T-helper 2 cell treated with Interferon-gamma antibody and Interleukin-4, amounts not matched to agents 5 μg/mL and 100 μg/mL, for 36 hours (primary cell): ENCODE measurements at regions not wholly inside any gene's neighbourhood (a gene's known extent, or its start where the extent isn't known, plus 50 kb on each side); places are given as distances from the start of the nearest gene placed in this dataset.

Experiments used
- DNase-seq: peaks from one replicate; pipeline ENCODE4 v3.0.0; 2021; ENCODE audit warnings: low spot score
- H3K27ac Mint-ChIP-seq: one replicate; pipeline ENCODE4 v1.8.0; 2021; ENCODE audit warnings: mild to moderate bottlenecking, mixed read lengths
- H3K27me3 Mint-ChIP-seq: one replicate; pipeline ENCODE4 v1.8.0; 2021; ENCODE audit warnings: low read depth, mixed read lengths
- H3K36me3 Mint-ChIP-seq: one replicate; pipeline ENCODE4 v1.8.0; 2021; ENCODE audit warnings: low read depth, mixed read lengths
- H3K4me1 Mint-ChIP-seq: one replicate; pipeline ENCODE4 v1.8.0; 2021; ENCODE audit warnings: low read depth, mixed read lengths
- H3K4me3 Mint-ChIP-seq: one replicate; pipeline ENCODE4 v1.8.0; 2022; ENCODE audit warnings: mild to moderate bottlenecking, moderate library complexity, mixed read lengths
- H3K9me3 Mint-ChIP-seq: one replicate; pipeline ENCODE4 v1.8.0; 2021; ENCODE audit warnings: mixed read lengths

GRCh38 chr3:66581256-66581655 is 80.4 kb upstream of the LRIG1 start:
- Mint-ChIP-seq H3K9me3 (no peaks in the 10 kb centered on the region), H3K27ac (no peak overlapping the region), H3K4me1 (peaks cover 2% of the 10 kb centered on the region), H3K27me3 (peaks cover 31% of the 10 kb centered on the region), H3K4me3 (no peak overlapping the region), H3K36me3 (no peaks in the 10 kb centered on the region)
- DNase-seq = no peak

- peaks cover 2% of the 10 kb centered on the region for H3K4me1 Mint-ChIP-seq
- H3K9me3 Mint-ChIP-seq = no peaks in the 10 kb centered on the region
- no peak overlapping the region for H3K27ac Mint-ChIP-seq
- no peak overlapping the region for H3K4me3 Mint-ChIP-seq
- peak; percentile 11 for DNase-seq
- H3K27me3 Mint-ChIP-seq = peaks cover 29% of the 10 kb centered on the region
- H3K36me3 Mint-ChIP-seq = no peaks in the 10 kb centered on the region
Observed at GRCh38 chr3:66582721-66583423, 82.0 kb upstream of the LRIG1 start.

- H3K27me3 Mint-ChIP-seq = peaks cover 29% of the 10 kb centered on the region
Observed at GRCh38 chr3:66583424-66584040, 82.7 kb upstream of the LRIG1 start.

GRCh38 chr3:66585520-66586095 is 84.8 kb upstream of the LRIG1 start:
- peaks cover 29% of the 10 kb centered on the region for H3K27me3 Mint-ChIP-seq
- DNase-seq = no peak
- peaks cover 2% of the 10 kb centered on the region for H3K4me1 Mint-ChIP-seq
- no peaks in the 10 kb centered on the region for H3K36me3 Mint-ChIP-seq
- H3K27ac Mint-ChIP-seq = no peak overlapping the region
- H3K9me3 Mint-ChIP-seq = no peaks in the 10 kb centered on the region
- no peak overlapping the region for H3K4me3 Mint-ChIP-seq

More at GRCh38 chr3:66583424-66584040, 82.7 kb upstream of the LRIG1 start:
- Mint-ChIP-seq H3K4me1 (peaks cover 2% of the 10 kb centered on the region), H3K36me3 (no peaks in the 10 kb centered on the region), H3K27ac (no peak overlapping the region), H3K4me3 (no peak overlapping the region), H3K9me3 (no peaks in the 10 kb centered on the region)
- DNase-seq = no peak

GRCh38 chr3:66586853-66587252 is 86.0 kb upstream of the LRIG1 start:
- no peak overlapping the region for H3K27ac Mint-ChIP-seq
- DNase-seq = no peak
- H3K27me3 Mint-ChIP-seq = peaks cover 29% of the 10 kb centered on the region
- H3K4me3 Mint-ChIP-seq = no peak overlapping the region
- no peaks in the 10 kb centered on the region for H3K9me3 Mint-ChIP-seq
- H3K4me1 Mint-ChIP-seq = peaks cover 2% of the 10 kb centered on the region
- no peaks in the 10 kb centered on the region for H3K36me3 Mint-ChIP-seq

DNA sequence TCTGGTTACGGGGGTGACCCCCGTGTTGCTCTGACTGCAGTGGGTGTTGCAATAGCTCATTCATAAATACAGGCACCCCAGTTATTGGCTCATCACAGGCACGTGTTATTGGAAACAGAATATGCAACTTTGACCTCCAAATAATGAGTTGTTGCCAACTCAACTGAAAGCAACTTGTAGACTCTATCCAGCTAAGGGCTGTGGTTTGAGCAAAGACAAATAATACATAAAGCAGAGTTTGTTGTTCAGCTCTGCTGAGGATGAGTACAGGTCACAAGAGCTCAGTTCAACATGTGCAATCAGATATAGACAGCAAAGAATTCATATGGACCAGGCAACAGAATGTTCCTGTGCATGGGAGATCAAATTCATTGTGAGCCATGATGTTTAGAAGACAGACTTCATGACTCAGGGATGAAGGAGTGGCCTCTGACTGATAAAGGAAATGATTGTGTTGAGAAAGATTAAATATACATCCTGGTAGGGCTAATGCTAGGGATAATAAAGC is 87.6 kb upstream of the LRIG1 start:
- Mint-ChIP-seq H3K27me3 (peaks cover 31% of the 10 kb centered on the region), H3K9me3 (no peaks in the 10 kb centered on the region), H3K27ac (no peak overlapping the region), H3K4me1 (peaks cover 2% of the 10 kb centered on the region), H3K36me3 (no peaks in the 10 kb centered on the region), H3K4me3 (no peak overlapping the region)
- DNase-seq = no peak

- Mint-ChIP-seq H3K27ac (no peak overlapping the region), H3K27me3 (peaks cover 23% of the 10 kb centered on the region), H3K36me3 (no peaks in the 10 kb centered on the region), H3K4me3 (no peak overlapping the region), H3K4me1 (no peaks in the 10 kb centered on the region), H3K9me3 (no peaks in the 10 kb centered on the region)
- DNase-seq = no peak
Observed at GRCh38 chr3:66592016-66592761, 91.4 kb upstream of the LRIG1 start.

DNA sequence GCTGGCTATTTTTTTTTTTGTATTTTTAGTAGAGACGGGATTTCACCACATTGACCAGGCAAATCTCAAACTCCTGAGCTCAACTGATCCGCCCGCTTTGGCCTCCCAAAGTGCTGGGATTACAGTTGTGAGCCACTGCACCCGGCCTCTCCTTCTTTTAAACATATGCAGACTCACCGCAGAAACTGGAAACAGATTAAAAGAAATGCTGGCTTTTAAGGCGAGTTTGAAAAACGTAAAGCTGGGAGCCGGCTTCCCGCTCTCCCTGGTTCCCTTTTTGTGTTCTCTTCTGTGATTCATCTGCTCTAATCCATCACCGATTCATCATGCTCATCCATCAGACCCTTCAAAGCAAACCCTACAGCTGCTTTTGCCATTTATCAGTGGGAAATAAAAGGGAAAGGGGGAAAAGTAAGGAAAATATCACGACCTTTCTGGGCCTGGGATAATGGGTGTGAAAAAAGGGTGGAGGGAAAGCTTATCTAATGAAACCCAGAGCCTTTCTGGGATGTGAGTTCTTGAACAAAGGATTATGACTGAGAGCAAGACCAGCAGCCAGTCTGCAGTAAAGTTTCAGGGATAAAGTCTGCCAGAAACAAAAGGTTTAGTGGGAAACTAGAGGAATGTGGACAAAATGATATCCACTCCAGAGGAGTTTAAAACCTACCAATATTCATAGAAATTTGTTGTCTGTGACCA is 92.3 kb upstream of the LRIG1 start:
- Mint-ChIP-seq H3K36me3 (no peaks in the 10 kb centered on the region), H3K9me3 (no peaks in the 10 kb centered on the region), H3K4me3 (no peak overlapping the region), H3K4me1 (no peaks in the 10 kb centered on the region), H3K27me3 (peaks cover 20% of the 10 kb centered on the region), H3K27ac (no peak overlapping the region)
- no peak for DNase-seq

GRCh38 chr3:66593978-66594377 is 93.2 kb upstream of the LRIG1 start:
- peaks cover 17% of the 10 kb centered on the region for H3K27me3 Mint-ChIP-seq
- no peak overlapping the region for H3K27ac Mint-ChIP-seq
- H3K36me3 Mint-ChIP-seq = no peaks in the 10 kb centered on the region
- DNase-seq = no peak
- no peaks in the 10 kb centered on the region for H3K9me3 Mint-ChIP-seq
- H3K4me3 Mint-ChIP-seq = no peak overlapping the region
- no peaks in the 10 kb centered on the region for H3K4me1 Mint-ChIP-seq

DNA sequence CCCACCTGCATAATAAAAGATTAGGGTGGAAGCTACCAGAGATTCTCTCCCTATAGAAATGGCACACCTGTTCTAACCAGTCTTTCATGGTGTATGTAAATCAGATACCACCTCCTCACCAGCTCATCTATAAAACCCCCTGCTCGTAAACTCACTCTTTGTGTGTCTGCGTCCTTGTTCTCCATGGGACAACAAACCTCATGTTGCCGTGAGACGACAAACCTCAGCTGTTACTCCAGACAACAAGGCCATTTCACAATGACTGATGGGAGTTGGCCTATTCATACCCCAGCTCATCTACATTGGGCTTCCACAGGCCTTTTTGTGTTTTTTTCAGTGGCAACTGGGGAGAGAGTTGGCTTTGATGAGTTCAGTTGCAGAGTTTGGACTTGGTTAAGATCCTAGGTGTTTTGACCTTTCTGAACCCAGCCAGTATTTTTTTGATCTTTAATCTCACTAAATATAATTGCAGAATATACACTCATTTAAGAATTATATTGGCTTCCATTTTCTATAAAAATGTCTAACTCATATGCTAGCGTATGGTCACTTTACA is 96.6 kb upstream of the LRIG1 start:
- Mint-ChIP-seq H3K36me3 (no peaks in the 10 kb centered on the region), H3K27me3 (peaks cover 6% of the 10 kb centered on the region), H3K4me1 (no peaks in the 10 kb centered on the region), H3K9me3 (no peaks in the 10 kb centered on the region), H3K27ac (no peak overlapping the region), H3K4me3 (no peak overlapping the region)
- no peak for DNase-seq

DNA sequence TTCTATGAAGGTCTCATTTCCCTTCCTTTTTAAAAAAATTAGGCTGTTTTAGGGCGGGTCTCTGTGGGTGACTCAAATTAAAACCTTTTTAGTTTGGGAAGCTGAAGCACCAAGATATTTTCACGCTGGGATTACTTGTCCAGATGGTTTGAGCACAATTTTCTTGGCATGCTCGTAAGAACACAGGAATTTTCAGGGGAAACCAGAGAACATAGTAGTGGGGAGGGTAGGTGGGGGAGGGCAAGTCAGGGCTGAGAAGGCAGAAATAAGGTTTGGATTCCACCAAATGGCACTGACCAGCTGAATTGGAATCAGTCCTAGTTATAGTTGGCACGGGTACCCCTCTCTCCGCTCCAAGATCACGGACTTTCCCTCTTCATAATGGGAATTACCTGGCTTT is 97.3 kb upstream of the LRIG1 start:
- no peak overlapping the region for H3K4me3 Mint-ChIP-seq
- no peaks in the 10 kb centered on the region for H3K36me3 Mint-ChIP-seq
- H3K27me3 Mint-ChIP-seq = peaks cover 6% of the 10 kb centered on the region
- no peaks in the 10 kb centered on the region for H3K9me3 Mint-ChIP-seq
- no peak overlapping the region for H3K27ac Mint-ChIP-seq
- peaks cover 3% of the 10 kb centered on the region for H3K4me1 Mint-ChIP-seq
- DNase-seq = no peak

DNA sequence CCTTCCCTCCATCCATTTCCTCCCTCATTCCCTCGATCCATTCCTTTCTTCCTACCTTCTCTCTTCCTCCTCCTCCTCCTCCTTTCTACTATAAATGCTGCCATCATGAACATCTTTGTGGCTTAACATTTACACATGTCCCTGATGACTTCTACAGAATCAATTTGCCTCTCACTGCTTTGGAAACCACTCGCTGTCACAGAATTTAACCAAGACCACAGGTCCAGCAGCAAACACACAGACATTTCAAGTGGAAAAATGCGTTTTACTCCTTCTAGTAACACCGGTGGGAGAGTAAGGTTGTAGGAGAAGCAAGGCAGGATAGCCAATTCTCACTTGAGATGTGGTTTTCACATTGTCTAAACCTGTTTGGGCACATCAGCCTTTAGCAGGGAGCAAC is 101.4 kb upstream of the LRIG1 start:
- Mint-ChIP-seq H3K4me3 (no peak overlapping the region), H3K27me3 (peaks cover 6% of the 10 kb centered on the region), H3K27ac (no peak overlapping the region), H3K36me3 (no peaks in the 10 kb centered on the region), H3K9me3 (no peaks in the 10 kb centered on the region), H3K4me1 (peaks cover 3% of the 10 kb centered on the region)
- no peak for DNase-seq

GRCh38 chr3:66602691-66603090 is 101.9 kb upstream of the LRIG1 start:
- Mint-ChIP-seq H3K9me3 (no peaks in the 10 kb centered on the region), H3K4me3 (no peak overlapping the region), H3K27me3 (peaks cover 6% of the 10 kb centered on the region), H3K4me1 (peaks cover 3% of the 10 kb centered on the region), H3K36me3 (no peaks in the 10 kb centered on the region), H3K27ac (no peak overlapping the region)
- no peak for DNase-seq
